T-helper 17 cell (primary cell): ENCODE measurements at regions not wholly inside any gene's neighbourhood (a gene's known extent, or its start where the extent isn't known, plus 50 kb on each side); places are given as distances from the start of the nearest gene placed in this dataset.

Experiments used
- ATAC-seq: fragments of 150-1000 bp; cut with Tn5 transposase; 2 replicates; pipeline ENCODE4 v1.10.0; 2021; ENCODE audit warnings: mild to moderate bottlenecking, moderate library complexity
- DNase-seq, 3 donors: peaks; one replicate each; pipeline versions ENCODE4 v3.0.0 to v3.0.0-alpha.2; 2020 to 2021
- H3K9me3 ChIP-seq: one replicate; pipeline ENCODE4 v1.7.0; 2013; ENCODE audit warnings: low read length, mild to moderate bottlenecking; ENCODE audit not compliant: control insufficient read depth, poor library complexity, severe bottlenecking
- H3K27ac Mint-ChIP-seq: one replicate; pipeline ENCODE4 v1.8.0; 2022; ENCODE audit warnings: mild to moderate bottlenecking, moderate library complexity, mixed read lengths
- H3K27me3 Mint-ChIP-seq: one replicate; pipeline ENCODE4 v1.8.0; 2022; ENCODE audit warnings: mixed read lengths
- H3K36me3 Mint-ChIP-seq: one replicate; pipeline ENCODE4 v1.8.0; 2022; ENCODE audit warnings: low read depth, mixed read lengths
- H3K4me1 Mint-ChIP-seq: one replicate; pipeline ENCODE4 v1.8.0; 2022; ENCODE audit warnings: mild to moderate bottlenecking, mixed read lengths
- H3K4me3 Mint-ChIP-seq: one replicate; pipeline ENCODE4 v1.8.0; 2022; ENCODE audit warnings: mild to moderate bottlenecking, moderate library complexity, mixed read lengths

DNA sequence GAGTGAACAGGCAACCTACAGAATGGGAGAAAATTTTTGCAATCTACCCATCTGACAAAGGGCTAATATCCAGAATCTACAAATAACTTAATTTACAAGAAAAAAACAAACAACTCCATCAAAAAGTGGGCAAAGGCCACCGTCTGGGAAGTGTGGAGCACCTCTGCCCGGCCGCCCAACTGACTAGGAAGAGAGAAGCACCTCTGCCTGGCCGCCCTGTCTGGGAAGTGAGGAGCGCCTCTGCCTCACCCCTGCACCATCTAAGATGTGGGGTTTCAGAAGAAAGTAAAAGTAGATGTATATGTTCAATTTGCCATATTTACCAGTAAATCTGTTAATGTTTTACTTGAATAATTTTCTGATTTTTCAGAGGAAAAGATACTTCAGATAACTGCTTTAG, 108.1 kb upstream of the TMEM161B start:
- H3K4me3 Mint-ChIP-seq, result no peak overlapping the region
- DNase-seq, result no peak
- H3K4me1 Mint-ChIP-seq, result no peaks in the 10 kb centered on the region
- no peak for ATAC-seq
- H3K27ac Mint-ChIP-seq, result no peak overlapping the region
- no peaks in the 10 kb centered on the region for H3K36me3 Mint-ChIP-seq
- H3K9me3 ChIP-seq, result no peaks in the 10 kb centered on the region
- no peaks in the 10 kb centered on the region for H3K27me3 Mint-ChIP-seq

DNA sequence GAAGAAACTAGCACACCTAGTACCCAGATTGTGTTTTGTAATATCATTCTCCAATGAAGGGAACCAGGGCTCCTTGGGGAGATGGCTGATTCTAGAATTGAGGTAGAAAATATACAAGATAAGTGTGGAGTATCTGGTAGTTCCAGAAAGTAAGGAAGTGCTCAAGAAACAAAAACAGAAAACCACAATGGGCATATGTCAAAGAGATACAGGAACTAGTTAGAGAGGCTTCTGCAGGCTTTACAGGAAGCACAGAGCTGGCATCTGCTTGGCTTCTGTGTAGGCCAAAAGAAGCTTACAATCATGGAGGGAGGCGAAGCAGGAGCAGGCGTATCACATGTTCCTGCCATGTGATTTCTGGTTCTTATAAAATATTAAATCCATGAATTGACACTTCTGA, 105.7 kb upstream of the TMEM161B start:
- H3K36me3 Mint-ChIP-seq, result no peaks in the 10 kb centered on the region
- no peak overlapping the region for H3K4me3 Mint-ChIP-seq
- no peaks in the 10 kb centered on the region for H3K27me3 Mint-ChIP-seq
- H3K27ac Mint-ChIP-seq, result no peak overlapping the region
- DNase-seq, result no peak
- H3K4me1 Mint-ChIP-seq, result no peaks in the 10 kb centered on the region
- no peak for ATAC-seq
- no peaks in the 10 kb centered on the region for H3K9me3 ChIP-seq

DNA sequence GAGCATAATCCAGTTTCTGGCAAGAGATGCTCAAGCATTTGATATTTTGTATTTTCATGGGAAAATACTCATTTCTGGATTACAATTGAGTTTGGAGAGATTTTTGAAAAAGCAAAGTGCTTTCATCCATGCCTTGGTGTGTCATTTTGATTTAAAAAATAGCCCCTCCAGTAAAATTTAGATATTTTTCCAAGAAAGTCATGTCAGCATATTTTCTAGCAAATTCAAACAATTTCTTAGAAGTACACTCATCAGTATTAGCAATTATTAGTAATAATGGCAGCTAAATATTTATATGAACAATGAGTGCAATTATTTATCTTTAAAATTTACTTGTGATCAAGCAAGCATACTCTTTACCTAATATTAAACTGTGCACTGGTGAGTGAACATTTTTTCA, 102.2 kb upstream of the TMEM161B start:
- ATAC-seq (no peak), DNase-seq (no peak)
- Mint-ChIP-seq H3K36me3 (no peaks in the 10 kb centered on the region), H3K27ac (no peak overlapping the region), H3K27me3 (no peaks in the 10 kb centered on the region), H3K4me3 (no peak overlapping the region), H3K4me1 (no peaks in the 10 kb centered on the region)
- H3K9me3 ChIP-seq, result no peaks in the 10 kb centered on the region

DNA sequence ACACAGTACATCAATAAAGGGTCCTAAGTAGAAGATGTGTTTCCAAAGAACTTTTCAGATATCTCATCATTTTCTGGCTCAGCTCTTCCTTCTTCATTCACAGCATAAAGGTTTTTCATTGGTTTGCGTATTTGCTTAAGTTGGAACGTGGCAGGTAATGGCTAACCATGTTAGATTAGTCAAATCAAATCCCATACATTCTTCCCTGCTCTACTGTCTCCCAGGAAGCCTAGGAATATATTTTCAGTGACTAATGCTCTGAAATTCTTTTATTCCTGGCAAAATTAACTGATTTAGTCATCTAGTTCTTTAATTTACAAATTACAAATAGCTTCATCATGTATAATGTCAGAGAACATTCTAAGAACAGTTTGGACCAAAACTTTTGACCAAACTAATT, 99.6 kb upstream of the TMEM161B start:
- Mint-ChIP-seq H3K4me1 (no peaks in the 10 kb centered on the region), H3K4me3 (no peak overlapping the region), H3K27me3 (no peaks in the 10 kb centered on the region), H3K27ac (no peak overlapping the region), H3K36me3 (no peaks in the 10 kb centered on the region)
- H3K9me3 ChIP-seq, result no peaks in the 10 kb centered on the region
- no peak for ATAC-seq
- no peak for DNase-seq

DNA sequence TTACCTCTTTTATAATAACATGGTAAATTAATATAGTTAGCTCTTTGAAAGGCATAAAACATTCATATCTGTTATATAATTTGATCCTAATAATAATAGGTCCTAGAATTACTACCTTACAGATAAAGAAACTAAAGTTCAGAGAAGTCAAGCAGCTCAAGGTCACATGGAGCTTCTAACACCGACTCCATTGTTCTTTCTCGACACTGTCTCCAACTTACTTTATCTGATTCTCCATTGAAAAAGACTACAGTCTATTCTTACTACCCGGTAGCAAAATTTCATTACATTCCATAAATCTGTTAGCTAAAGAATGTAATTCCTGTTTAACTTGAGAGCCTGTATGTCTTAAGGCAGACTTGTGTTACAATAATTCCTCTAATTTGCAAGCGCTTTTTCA, 96.3 kb upstream of the TMEM161B start:
- no peaks in the 10 kb centered on the region for H3K36me3 Mint-ChIP-seq
- no peaks in the 10 kb centered on the region for H3K27me3 Mint-ChIP-seq
- no peak overlapping the region for H3K4me3 Mint-ChIP-seq
- H3K4me1 Mint-ChIP-seq, result no peaks in the 10 kb centered on the region
- ATAC-seq (no peak), DNase-seq (no peak)
- H3K9me3 ChIP-seq, result no peaks in the 10 kb centered on the region
- no peak overlapping the region for H3K27ac Mint-ChIP-seq

DNA sequence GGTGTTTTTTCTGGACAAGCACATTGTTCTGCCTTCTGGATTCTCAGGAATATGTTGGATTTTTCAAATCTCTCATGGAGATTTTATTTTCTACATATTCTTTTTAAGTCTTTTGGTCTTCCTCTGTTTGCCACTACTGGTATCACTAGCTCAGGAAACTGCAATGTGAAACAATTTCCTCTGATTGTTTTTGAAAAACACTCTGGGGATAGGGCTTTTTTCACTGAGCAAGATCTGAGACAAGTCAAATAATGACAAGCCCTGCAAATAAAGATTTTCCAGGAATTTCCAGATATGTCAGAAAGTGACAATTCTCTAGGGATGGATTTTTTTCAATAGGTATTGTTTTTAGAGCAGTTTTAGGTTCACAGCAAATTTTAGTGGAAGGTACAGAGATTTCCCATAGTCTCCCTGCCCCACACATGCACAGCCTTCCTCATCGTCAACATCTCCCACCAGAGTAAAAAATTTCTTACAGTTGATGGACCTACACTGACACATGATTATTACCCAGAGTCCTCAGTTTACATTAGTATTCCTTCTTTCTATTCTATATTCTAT, 86.9 kb upstream of the TMEM161B start:
- Mint-ChIP-seq H3K4me3 (no peak overlapping the region), H3K27me3 (no peaks in the 10 kb centered on the region), H3K36me3 (peaks cover 2% of the 10 kb centered on the region), H3K27ac (no peak overlapping the region), H3K4me1 (no peaks in the 10 kb centered on the region)
- DNase-seq (no peak), ATAC-seq (no peak)
- H3K9me3 ChIP-seq, result no peaks in the 10 kb centered on the region

DNA sequence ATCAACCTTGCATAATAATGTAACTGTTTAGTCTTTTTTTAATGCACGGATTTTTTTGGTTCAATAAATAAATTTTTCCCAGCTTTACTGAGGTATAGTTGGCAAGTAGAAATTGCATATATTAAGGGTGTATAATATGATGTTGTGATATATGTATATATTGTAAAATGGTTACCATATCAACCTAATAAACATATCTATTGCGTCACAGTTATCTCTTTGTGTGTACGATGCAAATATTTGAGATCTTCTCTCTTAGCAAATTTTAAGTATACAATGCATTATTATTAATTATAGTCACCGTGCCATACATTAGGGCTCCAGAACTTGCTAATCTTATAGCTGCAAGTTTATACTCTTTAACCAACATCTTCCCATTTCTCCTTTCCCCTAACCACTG, 57.2 kb upstream of the TMEM161B start:
- H3K9me3 ChIP-seq, result no peaks in the 10 kb centered on the region
- no peak for DNase-seq
- H3K27me3 Mint-ChIP-seq, result no peaks in the 10 kb centered on the region
- ATAC-seq, result no peak
- H3K36me3 Mint-ChIP-seq, result peaks cover 2% of the 10 kb centered on the region
- no peak overlapping the region for H3K27ac Mint-ChIP-seq
- H3K4me3 Mint-ChIP-seq, result no peak overlapping the region
- H3K4me1 Mint-ChIP-seq, result no peaks in the 10 kb centered on the region

DNA sequence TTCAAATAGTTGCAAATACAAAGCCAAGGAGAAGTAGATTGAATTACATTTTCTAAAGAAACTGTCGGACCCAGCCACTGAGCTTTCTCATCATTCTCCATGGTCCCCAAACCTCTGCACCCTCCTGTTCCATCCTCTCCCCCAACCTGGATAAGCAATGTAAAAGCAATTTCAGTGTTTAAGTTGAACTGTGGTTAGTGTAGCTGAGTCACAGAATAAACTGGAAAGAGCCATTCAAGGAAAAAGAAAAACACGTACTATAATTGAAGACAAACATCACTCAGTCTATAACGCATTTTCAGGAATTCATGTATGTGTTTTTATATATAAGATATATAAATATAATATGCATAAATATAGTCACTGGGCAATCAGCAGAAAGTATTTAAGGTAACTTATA, 54.1 kb upstream of the TMEM161B start:
- Mint-ChIP-seq H3K4me1 (no peaks in the 10 kb centered on the region), H3K27me3 (peaks cover 4% of the 10 kb centered on the region), H3K27ac (no peak overlapping the region), H3K36me3 (peaks cover 2% of the 10 kb centered on the region), H3K4me3 (no peak overlapping the region)
- no peaks in the 10 kb centered on the region for H3K9me3 ChIP-seq
- DNase-seq (no peak), ATAC-seq (no peak)
